ENCODE measurements at regions not wholly inside any gene's neighbourhood (a gene's known extent, or its start where the extent isn't known, plus 50 kb on each side); places are given as distances from the start of the nearest gene placed in this dataset.

DNA sequence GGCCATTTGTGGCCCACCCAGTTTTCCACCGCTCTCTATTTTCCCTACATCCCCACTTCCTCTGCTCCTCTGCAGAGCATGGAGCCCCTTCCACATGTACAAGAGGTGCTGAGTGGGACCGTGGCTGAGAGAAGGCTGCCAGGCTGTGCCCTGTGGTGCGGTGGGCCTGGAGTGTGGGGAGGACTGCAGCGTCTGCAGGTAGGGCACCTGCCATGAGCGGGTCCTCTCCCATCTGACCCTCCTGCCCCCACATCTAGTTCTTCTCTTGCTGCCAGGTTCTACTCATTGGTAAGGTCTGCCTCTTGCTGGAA, 145.6 kb upstream of the FAM20C start:
- H3K9ac ChIP-seq (ENCODE audit: insufficient read depth, low read length, poor library complexity, severe bottlenecking), result no peak overlapping the region
- peak overlapping the region in 1 of 7 donors; percentile 7 for H3K27ac Mint-ChIP-seq
- H3K27ac ChIP-seq (ENCODE audit: low read depth in 1 of 2, low read length in 2 of 2), result no peak overlapping the region
- no peak overlapping the region for H3K4me3 ChIP-seq (replicated peaks in 1 of 3; ENCODE audit: low read depth in 2 of 3, low read length in 3 of 3)
- no peak overlapping the region for H3K4me2 ChIP-seq (replicated peaks; ENCODE audit: extremely low read depth, low read length, poor library complexity, severe bottlenecking)
- peaks cover 9 to 10% of the 10 kb centered on the region in 2 donors for H3K4me1 ChIP-seq (ENCODE audit: control insufficient read depth in 1 of 2, insufficient read depth in 2 of 2, low read length in 2 of 2)
- TF ChIP-seq CTCF (IDR thresholded peaks at IDR 0.05), result no peak
- intact Hi-C loops (cut with micrococcal nuclease), result no loop called here
- no peaks in the 10 kb centered on the region for H3K27me3 ChIP-seq (ENCODE audit: control insufficient read depth in 2 of 2, insufficient read depth in 2 of 2, low read length in 2 of 2)
- H2AFZ ChIP-seq (ENCODE audit: insufficient read depth, low read depth, low read length, poor library complexity, severe bottlenecking), result no peak overlapping the region
- H3K36me3 Mint-ChIP-seq, result peaks cover 0 to under 1% of the 10 kb centered on the region in 2 donors
- H4K20me1 ChIP-seq (ENCODE audit: insufficient read depth, low read length), result no peaks in the 10 kb centered on the region
- H3K36me3 ChIP-seq (replicated peaks in 1 of 2; ENCODE audit: control insufficient read depth in 1 of 2, insufficient read depth in 2 of 2, low read length in 2 of 2), result no peaks in the 10 kb centered on the region
- 100% methylated on average over 2 of the region's 5 CpGs for WGBS (ENCODE audit: insufficient coverage)
- no peaks in the 10 kb centered on the region for H3K9me3 ChIP-seq (replicated peaks in 1 of 2; ENCODE audit: control insufficient read depth in 1 of 2, insufficient read depth in 1 of 2, low read length in 2 of 2)
- H3K4me3 Mint-ChIP-seq, result no peak overlapping the region
- peaks cover 0 to 4% (median 1%) of the 10 kb centered on the region in 7 donors for H3K9me3 Mint-ChIP-seq
- no peak for DNase-seq
- H3K27me3 Mint-ChIP-seq (ENCODE audit: low read depth in 3 of 3), result peaks cover 0 to 2% (median 0%) of the 10 kb centered on the region in 3 donors
- H3K4me1 Mint-ChIP-seq, result peaks cover 27% of the 10 kb centered on the region
- H3K79me2 ChIP-seq (ENCODE audit: insufficient read depth, low read length), result no peaks in the 10 kb centered on the region

DNA sequence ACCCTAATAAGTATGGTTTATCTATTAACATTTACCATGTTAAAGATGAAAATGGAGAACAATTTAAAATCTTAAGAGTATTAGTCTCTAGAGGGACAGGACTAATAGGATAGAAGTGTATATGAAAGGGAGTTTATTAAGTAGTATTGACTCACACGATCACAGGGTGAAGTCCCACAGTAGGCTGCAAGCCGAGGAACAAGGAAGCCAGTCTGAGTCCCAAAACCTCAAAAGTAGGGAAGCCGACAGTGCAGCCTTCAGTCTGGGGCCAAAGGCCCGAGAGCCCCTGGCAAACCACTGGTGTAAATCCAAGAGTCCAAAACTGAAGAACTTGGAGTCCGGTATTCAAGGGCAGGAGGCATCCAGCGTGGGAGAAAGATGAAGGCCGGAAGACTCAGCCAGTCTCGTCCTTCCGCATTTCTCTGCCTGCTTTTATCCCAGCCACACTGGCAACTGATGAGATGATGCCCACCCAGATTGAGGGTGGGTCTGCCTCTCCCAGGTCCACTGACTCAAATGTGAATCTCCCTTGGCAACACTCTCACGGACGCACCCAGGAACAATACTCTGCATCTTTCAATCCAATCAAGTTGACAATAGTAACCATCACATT, 140.8 kb upstream of the FAM20C start:
- Mint-ChIP-seq H3K27me3 (ENCODE audit: low read depth in 3 of 3) (peaks cover 0 to 2% (median 0%) of the 10 kb centered on the region in 3 donors), H3K4me3 (no peak overlapping the region), H3K9me3 (peaks cover 5 to 18% (median 11%) of the 10 kb centered on the region in 7 donors), H3K4me1 (no peaks in the 10 kb centered on the region), H3K27ac (no peak overlapping the region), H3K36me3 (peaks cover 2% of the 10 kb centered on the region in 2 donors)
- H3K79me2 ChIP-seq (ENCODE audit: insufficient read depth, low read length), result no peaks in the 10 kb centered on the region
- no peak overlapping the region for H3K4me2 ChIP-seq (replicated peaks; ENCODE audit: extremely low read depth, low read length, poor library complexity, severe bottlenecking)
- no peak overlapping the region for H3K27ac ChIP-seq (ENCODE audit: low read depth in 1 of 2, low read length in 2 of 2)
- H3K4me3 ChIP-seq (replicated peaks in 1 of 3; ENCODE audit: low read depth in 2 of 3, low read length in 3 of 3), result no peak overlapping the region
- no peaks in the 10 kb centered on the region for H3K4me1 ChIP-seq (ENCODE audit: control insufficient read depth in 1 of 2, insufficient read depth in 2 of 2, low read length in 2 of 2)
- no peak for DNase-seq
- H3K9ac ChIP-seq (ENCODE audit: insufficient read depth, low read length, poor library complexity, severe bottlenecking), result no peak overlapping the region
- WGBS (ENCODE audit: insufficient coverage), result 93% methylated on average over 8 of the region's 11 CpGs
- intact Hi-C loops (cut with micrococcal nuclease), result no loop called here
- H2AFZ ChIP-seq (ENCODE audit: insufficient read depth, low read depth, low read length, poor library complexity, severe bottlenecking), result no peak overlapping the region
- H3K9me3 ChIP-seq (replicated peaks in 1 of 2; ENCODE audit: control insufficient read depth in 1 of 2, insufficient read depth in 1 of 2, low read length in 2 of 2), result peaks cover 8 to 9% of the 10 kb centered on the region in 2 donors
- no peaks in the 10 kb centered on the region for H3K36me3 ChIP-seq (replicated peaks in 1 of 2; ENCODE audit: control insufficient read depth in 1 of 2, insufficient read depth in 2 of 2, low read length in 2 of 2)
- no peaks in the 10 kb centered on the region for H4K20me1 ChIP-seq (ENCODE audit: insufficient read depth, low read length)
- TF ChIP-seq CTCF (IDR thresholded peaks at IDR 0.05), result no peak
- no peaks in the 10 kb centered on the region for H3K27me3 ChIP-seq (ENCODE audit: control insufficient read depth in 2 of 2, insufficient read depth in 2 of 2, low read length in 2 of 2)

All from CD14-positive monocyte (primary cell).